Natural killer cell treated with Interleukin-12 subunit alpha and Interleukin-12 subunit beta and Interleukin-15 and Interleukin-18, amount 100 ng/mL, for 72 hours (primary cell): ENCODE measurements at regions not wholly inside any gene's neighbourhood (a gene's known extent, or its start where the extent isn't known, plus 50 kb on each side); places are given as distances from the start of the nearest gene placed in this dataset.

Experiments
- ATAC-seq, 2 donors: fragments of 150-1000 bp; cut with Tn5 transposase in 1 of 2; sonication (Bioruptor Pico), chemical (Tn5 transposase) in 1 of 2; 2 replicates each; pipeline ENCODE4 v1.10.0; 2021
- DNase-seq: peaks from one replicate; pipeline ENCODE4 v3.0.0; 2022; ENCODE audit warnings: low spot score
- H3K27ac Mint-ChIP-seq, 2 donors: 1 replicate in 1 of 2; 2 replicates in 1 of 2; pipeline ENCODE4 v1.8.0; 2022; ENCODE audit warnings: mixed read lengths in 2 of 2, mild to moderate bottlenecking in 1 of 2, moderate library complexity in 1 of 2
- H3K27me3 Mint-ChIP-seq, 2 donors: 1 replicate in 1 of 2; 2 replicates in 1 of 2; pipeline ENCODE4 v1.8.0; 2022; ENCODE audit warnings: mixed read lengths in 2 of 2
- H3K36me3 Mint-ChIP-seq: one replicate; pipeline ENCODE4 v1.8.0; 2022; ENCODE audit warnings: mixed read lengths
- H3K4me1 Mint-ChIP-seq, 2 donors: 1 replicate in 1 of 2; 2 replicates in 1 of 2; pipeline ENCODE4 v1.8.0; 2022; ENCODE audit warnings: low read depth in 2 of 2, mixed read lengths in 2 of 2, mild to moderate bottlenecking in 1 of 2
- H3K4me3 Mint-ChIP-seq: one replicate; pipeline ENCODE4 v1.8.0; 2022; ENCODE audit warnings: mixed read lengths
- H3K9me3 Mint-ChIP-seq: 2 replicates; pipeline ENCODE4 v1.8.0; 2022; ENCODE audit warnings: mixed read lengths

- H3K27me3 Mint-ChIP-seq: no peaks in the 10 kb centered on the region
- H3K4me1 Mint-ChIP-seq: no peaks in the 10 kb centered on the region
- peaks cover 27% of the 10 kb centered on the region for H3K9me3 Mint-ChIP-seq
- DNase-seq: no peak
- H3K36me3 Mint-ChIP-seq: peaks cover 28% of the 10 kb centered on the region
- no peak overlapping the region for H3K27ac Mint-ChIP-seq
- H3K4me3 Mint-ChIP-seq: no peak overlapping the region
- no peak for ATAC-seq
These were observed 934.7 kb downstream of the PLA2G4A start for GRCh38 chr1:187763465-187763864.

- no peaks in the 10 kb centered on the region for H3K27me3 Mint-ChIP-seq
- peaks cover 28% of the 10 kb centered on the region for H3K36me3 Mint-ChIP-seq
- H3K9me3 Mint-ChIP-seq: peaks cover 27% of the 10 kb centered on the region
- H3K4me1 Mint-ChIP-seq: no peaks in the 10 kb centered on the region
- H3K27ac Mint-ChIP-seq: no peak overlapping the region
- ATAC-seq (no peak), DNase-seq (no peak)
- no peak overlapping the region for H3K4me3 Mint-ChIP-seq
These were observed 935.2 kb downstream of the PLA2G4A start for GRCh38 chr1:187763976-187764375.

DNA sequence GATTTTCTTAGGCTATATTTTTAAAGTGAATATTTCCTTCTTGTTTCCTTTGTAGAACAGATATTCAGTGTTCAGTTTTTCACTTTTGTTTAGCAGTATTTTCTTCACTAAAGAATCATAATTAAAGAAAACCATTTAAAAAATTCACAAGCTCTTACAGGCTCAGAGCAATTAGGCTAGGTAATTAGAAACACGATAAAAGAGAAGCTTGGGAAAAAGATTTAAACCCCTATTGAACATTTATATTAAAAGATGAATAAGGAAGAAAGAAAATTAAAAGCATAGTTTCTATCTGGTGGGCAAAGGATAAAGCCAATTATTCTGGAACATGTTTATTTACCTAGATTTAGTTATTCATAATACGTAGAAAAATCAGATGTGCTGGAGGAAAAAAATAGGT is 942.6 kb downstream of the PLA2G4A start:
- Mint-ChIP-seq H3K4me3 (no peak overlapping the region), H3K9me3 (peaks cover 13% of the 10 kb centered on the region)
- no peak for ATAC-seq

DNA sequence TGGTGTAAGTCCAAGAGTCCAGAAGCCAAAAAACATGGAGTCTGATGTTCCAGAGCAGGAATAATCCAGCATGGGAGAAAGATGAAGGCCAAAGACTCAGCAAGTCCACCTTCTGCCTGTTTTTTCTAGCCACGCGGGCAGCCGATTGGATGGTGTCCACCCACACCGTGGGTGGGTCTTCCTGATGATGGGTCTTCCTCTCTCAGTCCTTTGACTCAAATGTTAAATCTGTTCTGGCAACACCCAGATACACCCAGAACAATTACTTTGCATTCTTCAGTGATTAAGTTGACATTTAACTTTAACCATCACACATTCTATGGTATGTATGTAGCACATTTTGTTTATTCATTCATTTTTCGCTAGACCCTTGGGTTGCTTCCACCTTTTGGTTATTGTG is 944.4 kb downstream of the PLA2G4A start:
- H3K4me1 Mint-ChIP-seq: no peaks in the 10 kb centered on the region
- no peak for DNase-seq
- no peak overlapping the region for H3K27ac Mint-ChIP-seq
- H3K4me3 Mint-ChIP-seq: no peak overlapping the region
- peaks cover 9% of the 10 kb centered on the region for H3K9me3 Mint-ChIP-seq
- H3K36me3 Mint-ChIP-seq: peaks cover 2% of the 10 kb centered on the region
- no peaks in the 10 kb centered on the region for H3K27me3 Mint-ChIP-seq
- no peak for ATAC-seq

More for the DNA sequence above, 942.6 kb downstream of the PLA2G4A start:
- no peak for DNase-seq
- H3K4me1 Mint-ChIP-seq: no peaks in the 10 kb centered on the region
- H3K27ac Mint-ChIP-seq: no peak overlapping the region
- H3K27me3 Mint-ChIP-seq: no peaks in the 10 kb centered on the region
- H3K36me3 Mint-ChIP-seq: peaks cover 18% of the 10 kb centered on the region

- Mint-ChIP-seq H3K4me1 (no peaks in the 10 kb centered on the region), H3K36me3 (peaks cover 4% of the 10 kb centered on the region), H3K27ac (no peak overlapping the region), H3K4me3 (no peak overlapping the region), H3K9me3 (peaks cover 12% of the 10 kb centered on the region), H3K27me3 (no peaks in the 10 kb centered on the region)
- DNase-seq (no peak), ATAC-seq (no peak)
These were observed 959.0 kb downstream of the PLA2G4A start for GRCh38 chr1:187787736-187788135.

- no peak for ATAC-seq
- Mint-ChIP-seq H3K27me3 (no peaks in the 10 kb centered on the region), H3K27ac (no peak overlapping the region), H3K4me1 (no peaks in the 10 kb centered on the region), H3K36me3 (no peaks in the 10 kb centered on the region), H3K4me3 (no peak overlapping the region), H3K9me3 (peaks cover 3% of the 10 kb centered on the region)
- no peak for DNase-seq
These were observed 960.0 kb downstream of the PLA2G4A start for GRCh38 chr1:187788718-187789117.

DNA sequence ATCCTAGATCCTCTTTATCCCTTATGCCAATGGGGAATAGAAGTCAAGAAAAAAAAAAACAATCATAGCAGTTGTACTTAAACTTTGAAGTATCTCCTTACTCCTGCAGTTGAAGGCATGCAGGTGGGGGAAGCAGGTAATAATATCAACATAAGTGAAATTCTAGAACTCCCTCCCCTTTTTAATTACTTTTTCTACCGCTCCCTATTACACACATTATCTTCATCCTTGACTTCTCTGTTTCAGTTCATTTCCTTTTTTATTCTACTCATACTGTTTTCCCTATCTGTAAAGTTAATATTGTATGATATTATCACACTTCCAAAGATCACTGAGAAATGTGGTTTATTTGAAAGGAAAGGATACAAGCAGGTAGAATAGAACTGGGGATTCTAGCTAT is 962.0 kb downstream of the PLA2G4A start:
- Mint-ChIP-seq H3K36me3 (no peaks in the 10 kb centered on the region), H3K4me3 (no peak overlapping the region), H3K4me1 (no peaks in the 10 kb centered on the region), H3K9me3 (no peaks in the 10 kb centered on the region), H3K27me3 (no peaks in the 10 kb centered on the region), H3K27ac (no peak overlapping the region)
- DNase-seq (no peak), ATAC-seq (no peak)

- Mint-ChIP-seq H3K36me3 (no peaks in the 10 kb centered on the region), H3K4me1 (no peaks in the 10 kb centered on the region), H3K9me3 (peaks cover 8% of the 10 kb centered on the region)
These were observed 965.8 kb downstream of the PLA2G4A start for GRCh38 chr1:187794561-187794960.

DNA sequence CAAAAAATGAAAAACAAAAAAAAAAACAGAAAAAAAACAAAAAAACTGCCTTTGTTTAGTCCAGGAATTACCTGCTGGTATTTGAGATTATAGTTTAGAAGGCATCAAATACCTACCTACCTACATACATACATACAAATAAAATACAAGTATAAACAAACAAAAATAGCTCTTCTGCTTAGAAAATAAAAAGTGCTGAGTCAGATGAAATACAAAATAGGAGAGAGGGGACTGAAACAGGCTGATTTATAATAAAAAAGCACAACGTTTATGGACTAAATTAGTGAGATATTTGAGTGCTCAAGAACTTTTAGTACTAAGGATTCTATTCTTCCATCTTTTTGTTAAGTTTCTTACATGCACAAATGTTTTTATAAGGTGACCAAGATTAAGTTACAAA is 980.8 kb downstream of the PLA2G4A start:
- no peaks in the 10 kb centered on the region for H3K27me3 Mint-ChIP-seq
- no peaks in the 10 kb centered on the region for H3K4me1 Mint-ChIP-seq
- H3K4me3 Mint-ChIP-seq: no peak overlapping the region
- ATAC-seq: no peak
- no peak for DNase-seq
- no peak overlapping the region for H3K27ac Mint-ChIP-seq
- no peaks in the 10 kb centered on the region for H3K36me3 Mint-ChIP-seq
- peaks cover 3% of the 10 kb centered on the region for H3K9me3 Mint-ChIP-seq

More at GRCh38 chr1:187794561-187794960, 965.8 kb downstream of the PLA2G4A start:
- ATAC-seq (no peak), DNase-seq (no peak)
- no peak overlapping the region for H3K27ac Mint-ChIP-seq
- H3K4me3 Mint-ChIP-seq: no peak overlapping the region
- H3K27me3 Mint-ChIP-seq: no peaks in the 10 kb centered on the region

DNA sequence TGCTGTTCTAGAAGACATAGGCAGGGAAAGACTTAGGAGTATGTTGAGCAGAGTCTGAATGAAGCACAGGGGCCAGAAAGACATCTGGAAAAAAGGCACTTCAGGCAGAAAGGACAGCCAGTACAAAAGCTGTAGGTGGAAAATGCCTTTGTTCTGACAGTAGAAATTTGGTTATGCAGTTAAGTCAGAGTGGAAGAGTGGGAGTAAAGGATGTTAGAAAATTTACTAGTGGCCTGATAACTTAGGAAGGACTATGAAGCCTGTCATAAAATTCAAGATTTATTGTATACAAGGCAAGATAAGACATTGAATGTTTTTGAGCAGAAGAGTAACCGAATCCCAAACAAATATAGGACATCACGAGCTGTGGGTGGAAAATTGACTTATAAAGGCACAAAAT is 987.9 kb downstream of the PLA2G4A start:
- no peak overlapping the region for H3K27ac Mint-ChIP-seq
- no peaks in the 10 kb centered on the region for H3K36me3 Mint-ChIP-seq
- H3K9me3 Mint-ChIP-seq: peaks cover 15% of the 10 kb centered on the region
- H3K27me3 Mint-ChIP-seq: no peaks in the 10 kb centered on the region
- ATAC-seq: no peak
- H3K4me3 Mint-ChIP-seq: no peak overlapping the region
- no peak for DNase-seq
- no peaks in the 10 kb centered on the region for H3K4me1 Mint-ChIP-seq

- Mint-ChIP-seq H3K9me3 (peaks cover 20% of the 10 kb centered on the region), H3K36me3 (peaks cover 7% of the 10 kb centered on the region), H3K4me3 (no peak overlapping the region), H3K27ac (no peak overlapping the region), H3K27me3 (no peaks in the 10 kb centered on the region), H3K4me1 (no peaks in the 10 kb centered on the region)
- ATAC-seq (no peak), DNase-seq (no peak)
These were observed 989.0 kb downstream of the PLA2G4A start for GRCh38 chr1:187817782-187818181.

GRCh38 chr1:187819086-187819485 is 990.3 kb downstream of the PLA2G4A start:
- no peak overlapping the region for H3K4me3 Mint-ChIP-seq
- DNase-seq (no peak), ATAC-seq (no peak)
- no peaks in the 10 kb centered on the region for H3K27me3 Mint-ChIP-seq
- H3K27ac Mint-ChIP-seq: no peak overlapping the region
- no peaks in the 10 kb centered on the region for H3K4me1 Mint-ChIP-seq
- H3K9me3 Mint-ChIP-seq: peaks cover 23% of the 10 kb centered on the region
- peaks cover 7% of the 10 kb centered on the region for H3K36me3 Mint-ChIP-seq

GRCh38 chr1:187836557-187836956 is 1007.8 kb downstream of the PLA2G4A start:
- no peak overlapping the region for H3K4me3 Mint-ChIP-seq
- H3K36me3 Mint-ChIP-seq: peaks cover 4% of the 10 kb centered on the region
- no peak overlapping the region for H3K27ac Mint-ChIP-seq
- no peaks in the 10 kb centered on the region for H3K4me1 Mint-ChIP-seq
- DNase-seq (no peak), ATAC-seq (no peak)
- no peaks in the 10 kb centered on the region for H3K27me3 Mint-ChIP-seq
- H3K9me3 Mint-ChIP-seq: peaks cover 11% of the 10 kb centered on the region

GRCh38 chr1:187837787-187838186 is 1009.0 kb downstream of the PLA2G4A start:
- no peak overlapping the region for H3K27ac Mint-ChIP-seq
- no peaks in the 10 kb centered on the region for H3K27me3 Mint-ChIP-seq
- no peaks in the 10 kb centered on the region for H3K4me1 Mint-ChIP-seq
- H3K9me3 Mint-ChIP-seq: peaks cover 8% of the 10 kb centered on the region
- ATAC-seq (no peak), DNase-seq (no peak)
- no peaks in the 10 kb centered on the region for H3K36me3 Mint-ChIP-seq
- H3K4me3 Mint-ChIP-seq: no peak overlapping the region
